ENCODE measurements at regions not wholly inside any gene's neighbourhood (a gene's known extent, or its start where the extent isn't known, plus 50 kb on each side); places are given as distances from the start of the nearest gene placed in this dataset.

GRCh38 chr11:70575396-70576060 lies 177.2 kb downstream of the CTTN start:
- DNase-seq: no peak

GRCh38 chr11:70577258-70577603 lies 178.9 kb downstream of the CTTN start:
- no peak for DNase-seq

- no peak for DNase-seq
Observed at GRCh38 chr11:70577948-70578347, 179.6 kb downstream of the CTTN start.

- no peak for DNase-seq
Observed at GRCh38 chr11:70578371-70578770, 180.0 kb downstream of the CTTN start.

GRCh38 chr11:70578831-70579230 lies 180.5 kb downstream of the CTTN start:
- DNase-seq: no peak

- DNase-seq: no peak
Observed at GRCh38 chr11:70579316-70579955, 181.1 kb downstream of the CTTN start.

- no peak for DNase-seq
Observed at GRCh38 chr11:70580036-70580805, 181.9 kb downstream of the CTTN start.

GRCh38 chr11:70581991-70582885 lies 183.9 kb downstream of the CTTN start:
- no peak for DNase-seq

- no peak for DNase-seq
Observed at GRCh38 chr11:70582886-70583641, 184.7 kb downstream of the CTTN start.

- no peak for DNase-seq
Observed at GRCh38 chr11:70583781-70584218, 185.5 kb downstream of the CTTN start.

GRCh38 chr11:70584498-70585235 lies 186.3 kb downstream of the CTTN start:
- DNase-seq: no peak

GRCh38 chr11:70585236-70585545 lies 186.9 kb downstream of the CTTN start:
- DNase-seq: no peak

GRCh38 chr11:70586261-70587074 lies 188.1 kb downstream of the CTTN start:
- DNase-seq: no peak

GRCh38 chr11:70587075-70587389 lies 188.7 kb downstream of the CTTN start:
- DNase-seq: no peak

GRCh38 chr11:70590356-70590991 lies 192.1 kb downstream of the CTTN start:
- DNase-seq: no peak

- no peak for DNase-seq
Observed at GRCh38 chr11:70592641-70593165, 194.4 kb downstream of the CTTN start.

GRCh38 chr11:70593446-70593983 lies 195.2 kb downstream of the CTTN start:
- DNase-seq: no peak

GRCh38 chr11:70594031-70594430 lies 195.7 kb downstream of the CTTN start:
- no peak for DNase-seq

- DNase-seq: no peak
Observed at GRCh38 chr11:70594606-70595005, 196.3 kb downstream of the CTTN start.

- no peak for DNase-seq
Observed at GRCh38 chr11:70595016-70595415, 196.7 kb downstream of the CTTN start.
